Hypothalamus (tissue), 51 donors: ENCODE measurements at regions not wholly inside any gene's neighbourhood (a gene's known extent, or its start where the extent isn't known, plus 50 kb on each side); places are given as distances from the start of the nearest gene placed in this dataset.

ENCODE experiments used
- DNase-seq, 51 donors: peaks; one replicate each; lab custom pipeline; 2025; lab: John Stamatoyannopoulos, UW

- DNase-seq = no peak
Observed at GRCh38 chr18:46290440-46291020, 186.3 kb downstream of the HAUS1 start.

- no peak for DNase-seq
Observed at GRCh38 chr18:46291149-46291548, 187.0 kb downstream of the HAUS1 start.

- no peak for DNase-seq
Observed at GRCh38 chr18:46293742-46294181, 189.6 kb downstream of the HAUS1 start.

- no peak for DNase-seq
Observed at GRCh38 chr18:46294318-46294717, 190.1 kb downstream of the HAUS1 start.

- no peak for DNase-seq
Observed at GRCh38 chr18:46294751-46295150, 190.6 kb downstream of the HAUS1 start.

- DNase-seq = no peak
Observed at GRCh38 chr18:46295416-46295815, 191.2 kb downstream of the HAUS1 start.

- DNase-seq = no peak
Observed at GRCh38 chr18:46296656-46297055, 192.5 kb downstream of the HAUS1 start.

GRCh38 chr18:46297124-46297523 is 192.9 kb downstream of the HAUS1 start:
- DNase-seq = no peak

- DNase-seq = no peak
Observed at GRCh38 chr18:46297621-46298020, 193.4 kb downstream of the HAUS1 start.

- DNase-seq = no peak
Observed at GRCh38 chr18:46298511-46298910, 194.3 kb downstream of the HAUS1 start.

GRCh38 chr18:46299465-46300008 is 195.4 kb downstream of the HAUS1 start:
- no peak for DNase-seq

GRCh38 chr18:46301081-46301480 is 196.9 kb downstream of the HAUS1 start:
- peak in 1 of 51 donors; percentile 29 for DNase-seq

GRCh38 chr18:46301571-46301970 is 197.4 kb downstream of the HAUS1 start:
- DNase-seq = no peak

GRCh38 chr18:46302528-46303485 is 198.6 kb downstream of the HAUS1 start:
- no peak for DNase-seq

- no peak for DNase-seq
Observed at GRCh38 chr18:46310258-46310657, 206.1 kb downstream of the HAUS1 start.

GRCh38 chr18:46310675-46311345 is 206.6 kb downstream of the HAUS1 start:
- DNase-seq = no peak

GRCh38 chr18:46311491-46311890 is 207.3 kb downstream of the HAUS1 start:
- DNase-seq = no peak

- no peak for DNase-seq
Observed at GRCh38 chr18:46312221-46312620, 208.0 kb downstream of the HAUS1 start.

GRCh38 chr18:46313521-46313920 is 209.3 kb downstream of the HAUS1 start:
- DNase-seq = no peak

GRCh38 chr18:46314011-46314410 is 209.8 kb downstream of the HAUS1 start:
- no peak for DNase-seq

GRCh38 chr18:46315161-46315560 is 211.0 kb downstream of the HAUS1 start:
- DNase-seq = no peak
